ENCODE measurements at regions not wholly inside any gene's neighbourhood (a gene's known extent, or its start where the extent isn't known, plus 50 kb on each side); places are given as distances from the start of the nearest gene placed in this dataset.

DNA sequence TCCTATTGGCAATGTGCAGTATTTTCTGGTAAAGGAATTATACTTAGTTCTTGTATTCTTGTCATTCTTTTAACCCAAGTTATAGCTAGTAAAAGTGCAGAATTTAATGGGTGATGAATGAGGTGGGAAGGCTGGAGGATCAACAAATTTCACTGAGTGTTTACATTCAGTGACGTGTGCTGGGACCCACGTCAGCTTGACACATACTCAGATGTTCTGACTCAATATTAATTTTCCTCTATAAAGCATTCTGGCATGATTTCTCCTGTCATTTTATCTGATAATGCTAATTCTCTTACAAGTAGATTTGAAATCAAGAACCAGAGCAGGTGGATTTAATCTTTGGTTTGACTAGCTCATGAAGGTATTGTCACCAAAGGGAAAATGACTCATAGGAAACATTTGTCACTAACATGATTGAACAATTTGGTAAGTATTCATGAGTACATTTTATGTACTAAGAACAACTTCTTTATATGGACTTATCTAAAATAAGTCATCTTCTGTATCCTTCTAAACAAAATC is 71.0 kb upstream of the SYNPR start:
- no peak for DNase-seq (ENCODE audit: low read depth, low spot score)

DNA sequence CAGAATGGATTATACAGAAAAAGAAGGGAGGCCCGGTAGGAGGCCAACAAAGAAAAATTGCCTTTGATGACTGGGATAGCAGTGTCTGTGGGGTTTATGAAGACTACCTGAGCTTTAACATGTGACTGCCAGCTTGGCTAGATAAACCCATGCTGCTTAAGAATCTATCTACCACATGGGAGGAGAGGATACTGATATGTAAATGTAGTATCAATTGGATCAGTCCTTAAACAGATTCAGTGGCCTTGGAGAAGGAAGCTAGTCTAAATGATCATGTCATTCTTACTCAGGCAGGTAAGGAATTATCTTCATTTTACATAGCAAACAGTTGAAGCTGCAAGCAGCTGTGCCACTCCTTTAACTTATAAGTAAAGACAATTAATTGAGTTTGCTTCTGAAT is 50.0 kb upstream of the SYNPR start:
- DNase-seq (ENCODE audit: low read depth, low spot score), result no peak

Data from iPS DF 19.7 (cell line).